HG03066 (cell line): ENCODE measurements at regions not wholly inside any gene's neighbourhood (a gene's known extent, or its start where the extent isn't known, plus 50 kb on each side); places are given as distances from the start of the nearest gene placed in this dataset.
"Not testable (repeated sequence)": the region's sequence is repeated elsewhere in the genome, so short reads cannot be mapped to it uniquely, and the experiment has no call there.

Experiments
- ATAC-seq: cut with Tn5 transposase; IDR thresholded peaks from one replicate; pipeline ENCODE4 v1.9.1; 2021; ENCODE audit warnings: low read depth; ENCODE audit not compliant: unreplicated experiment

- no peak for ATAC-seq
Observed at GRCh38 chr3:192009903-192010302, 548.9 kb downstream of the PYDC2 start.

GRCh38 chr3:192010490-192010889 lies 549.5 kb downstream of the PYDC2 start:
- no peak for ATAC-seq

- no peak for ATAC-seq
Observed at GRCh38 chr3:192011137-192011536, 550.2 kb downstream of the PYDC2 start.

- no peak for ATAC-seq
Observed at GRCh38 chr3:192013110-192013509, 552.1 kb downstream of the PYDC2 start.

GRCh38 chr3:192022412-192022811 lies 561.4 kb downstream of the PYDC2 start:
- no peak for ATAC-seq

GRCh38 chr3:192024751-192025150 lies 563.8 kb downstream of the PYDC2 start:
- ATAC-seq, result no peak

GRCh38 chr3:192026661-192027060 lies 565.7 kb downstream of the PYDC2 start:
- no peak for ATAC-seq

GRCh38 chr3:192031941-192032340 lies 571.0 kb downstream of the PYDC2 start:
- no peak for ATAC-seq

- no peak for ATAC-seq
Observed at GRCh38 chr3:192033246-192033645, 572.3 kb downstream of the PYDC2 start.

GRCh38 chr3:192038726-192039125 lies 577.8 kb downstream of the PYDC2 start:
- ATAC-seq, result no peak

- no peak for ATAC-seq
Observed at GRCh38 chr3:192039593-192039992, 578.6 kb downstream of the PYDC2 start.

GRCh38 chr3:192040282-192041043 lies 579.5 kb downstream of the PYDC2 start:
- ATAC-seq, result no peak

GRCh38 chr3:192042116-192042515 lies 581.2 kb downstream of the PYDC2 start:
- ATAC-seq, result peak; percentile 96

GRCh38 chr3:192054881-192055280 lies 593.9 kb downstream of the PYDC2 start:
- ATAC-seq, result no peak

- no peak for ATAC-seq
Observed at GRCh38 chr3:192055946-192056345, 595.0 kb downstream of the PYDC2 start.

- ATAC-seq, result no peak
Observed at GRCh38 chr3:192057261-192057660, 596.3 kb downstream of the PYDC2 start.

GRCh38 chr3:192060160-192060781 lies 599.3 kb downstream of the PYDC2 start:
- ATAC-seq, result peak; percentile 41

- no peak for ATAC-seq
Observed at GRCh38 chr3:192061426-192061825, 600.5 kb downstream of the PYDC2 start.

GRCh38 chr3:192062186-192062585 lies 601.2 kb downstream of the PYDC2 start:
- ATAC-seq, result no peak

- peak; percentile 63 for ATAC-seq
Observed at GRCh38 chr3:192063570-192063969, 602.6 kb downstream of the PYDC2 start.

GRCh38 chr3:192064959-192065358 lies 604.0 kb downstream of the PYDC2 start:
- no peak for ATAC-seq

- not testable (repeated sequence) for ATAC-seq
Observed at GRCh38 chr3:192066253-192066652, 605.3 kb downstream of the PYDC2 start.
